Upper lobe of left lung (tissue), 4 donors: ENCODE measurements at regions not wholly inside any gene's neighbourhood (a gene's known extent, or its start where the extent isn't known, plus 50 kb on each side); places are given as distances from the start of the nearest gene placed in this dataset.

Experiments used
- CTCF ChIP-seq, 6 experiments: fragments of 450-650 bp in 4 of 6; fragments of 200-600 bp in 2 of 6; sonication (generic) in 2 of 6; IDR thresholded peaks; one replicate each; pipeline ENCODE4 v1.5.1; 2016 to 2019; ENCODE audit warnings: antibody characterized with exemption in 6 of 6
- EP300 ChIP-seq, 4 donors: sonication (generic); formaldehyde crosslinking; IDR thresholded peaks; one replicate each; pipeline ENCODE4 v1.5.1; 2017; ENCODE audit warnings: antibody characterized with exemption in 4 of 4, control low read depth in 2 of 4

- TF ChIP-seq CTCF (IDR thresholded peaks at IDR 0.05) (no peak), EP300 (IDR thresholded peaks at IDR 0.05) (no peak)
Observed at GRCh38 chr14:101460986-101461750, 100.1 kb upstream of the DIO3 start.
